Chondrocyte (in vitro differentiated cells): ENCODE measurements at regions not wholly inside any gene's neighbourhood (a gene's known extent, or its start where the extent isn't known, plus 50 kb on each side); places are given as distances from the start of the nearest gene placed in this dataset.

Source experiments
- DNase-seq: peaks from one replicate; pipeline ENCODE4 v3.0.0; 2021; ENCODE audit warnings: mixed read lengths, low spot score
- H3K27ac Mint-ChIP-seq: one replicate; pipeline ENCODE4 v1.8.0; 2021; ENCODE audit warnings: mild to moderate bottlenecking, moderate library complexity, mixed read lengths; ENCODE audit not compliant: unreplicated experiment
- H3K27me3 Mint-ChIP-seq: 2 replicates; pipeline ENCODE4 v1.8.0; 2021; ENCODE audit warnings: low read depth, mixed read lengths
- H3K36me3 Mint-ChIP-seq: 2 replicates; pipeline ENCODE4 v1.8.0; 2021; ENCODE audit warnings: low read depth, mixed read lengths
- H3K4me1 Mint-ChIP-seq: 2 replicates; pipeline ENCODE4 v1.8.0; 2021; ENCODE audit warnings: low read depth, mild to moderate bottlenecking, mixed read lengths
- H3K4me3 Mint-ChIP-seq: one replicate; pipeline ENCODE4 v1.8.0; 2021; ENCODE audit warnings: mild to moderate bottlenecking, moderate library complexity, mixed read lengths; ENCODE audit not compliant: unreplicated experiment
- H3K9me3 Mint-ChIP-seq: 2 replicates; pipeline ENCODE4 v1.8.0; 2021; ENCODE audit warnings: low read depth, mixed read lengths
- TF ChIP-seq, protein P1 (sequence below): fragments of 200-600 bp; sonication (generic); IDR thresholded peaks from 2 replicates; pipeline ENCODE4 v1.5.0; 2021; ENCODE audit warnings: antibody characterized with exemption, mild to moderate bottlenecking, moderate library complexity

GRCh38 chr3:193884652-193885051 is 251.3 kb upstream of the HES1 start:
- TF ChIP-seq, protein P1, sequence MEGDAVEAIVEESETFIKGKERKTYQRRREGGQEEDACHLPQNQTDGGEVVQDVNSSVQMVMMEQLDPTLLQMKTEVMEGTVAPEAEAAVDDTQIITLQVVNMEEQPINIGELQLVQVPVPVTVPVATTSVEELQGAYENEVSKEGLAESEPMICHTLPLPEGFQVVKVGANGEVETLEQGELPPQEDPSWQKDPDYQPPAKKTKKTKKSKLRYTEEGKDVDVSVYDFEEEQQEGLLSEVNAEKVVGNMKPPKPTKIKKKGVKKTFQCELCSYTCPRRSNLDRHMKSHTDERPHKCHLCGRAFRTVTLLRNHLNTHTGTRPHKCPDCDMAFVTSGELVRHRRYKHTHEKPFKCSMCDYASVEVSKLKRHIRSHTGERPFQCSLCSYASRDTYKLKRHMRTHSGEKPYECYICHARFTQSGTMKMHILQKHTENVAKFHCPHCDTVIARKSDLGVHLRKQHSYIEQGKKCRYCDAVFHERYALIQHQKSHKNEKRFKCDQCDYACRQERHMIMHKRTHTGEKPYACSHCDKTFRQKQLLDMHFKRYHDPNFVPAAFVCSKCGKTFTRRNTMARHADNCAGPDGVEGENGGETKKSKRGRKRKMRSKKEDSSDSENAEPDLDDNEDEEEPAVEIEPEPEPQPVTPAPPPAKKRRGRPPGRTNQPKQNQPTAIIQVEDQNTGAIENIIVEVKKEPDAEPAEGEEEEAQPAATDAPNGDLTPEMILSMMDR = no peak
- no peak overlapping the region for H3K27ac Mint-ChIP-seq
- DNase-seq = no peak
- no peak overlapping the region for H3K4me3 Mint-ChIP-seq
- no peaks in the 10 kb centered on the region for H3K4me1 Mint-ChIP-seq
- H3K27me3 Mint-ChIP-seq = peaks cover 59% of the 10 kb centered on the region
- peaks cover 2% of the 10 kb centered on the region for H3K36me3 Mint-ChIP-seq
- H3K9me3 Mint-ChIP-seq = peaks cover 5% of the 10 kb centered on the region

DNA sequence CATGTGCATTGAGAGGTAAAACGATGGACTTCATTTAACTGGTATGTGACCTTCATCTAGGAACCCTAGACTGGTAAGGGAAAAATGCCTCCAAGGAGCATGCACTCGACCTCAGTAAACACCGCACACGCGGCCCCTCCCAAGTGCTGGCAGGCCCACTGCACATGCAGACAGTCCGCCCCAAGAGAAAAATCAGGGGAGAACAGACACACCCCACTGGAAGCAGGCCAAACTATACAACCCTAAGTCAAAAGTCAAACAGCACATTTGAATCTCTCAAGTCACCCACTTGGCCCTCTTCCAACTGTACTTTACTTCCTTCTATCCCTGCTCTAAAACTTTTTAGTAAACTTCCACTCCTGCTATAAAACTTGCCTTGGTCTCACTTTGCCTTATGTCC is 250.1 kb upstream of the HES1 start:
- H3K4me3 Mint-ChIP-seq = no peak overlapping the region
- no peaks in the 10 kb centered on the region for H3K4me1 Mint-ChIP-seq
- peaks cover 5% of the 10 kb centered on the region for H3K9me3 Mint-ChIP-seq
- no peak overlapping the region for H3K27ac Mint-ChIP-seq
- peaks cover 2% of the 10 kb centered on the region for H3K36me3 Mint-ChIP-seq
- peaks cover 55% of the 10 kb centered on the region for H3K27me3 Mint-ChIP-seq
- DNase-seq = no peak
- TF ChIP-seq, protein P1 = no peak

DNA sequence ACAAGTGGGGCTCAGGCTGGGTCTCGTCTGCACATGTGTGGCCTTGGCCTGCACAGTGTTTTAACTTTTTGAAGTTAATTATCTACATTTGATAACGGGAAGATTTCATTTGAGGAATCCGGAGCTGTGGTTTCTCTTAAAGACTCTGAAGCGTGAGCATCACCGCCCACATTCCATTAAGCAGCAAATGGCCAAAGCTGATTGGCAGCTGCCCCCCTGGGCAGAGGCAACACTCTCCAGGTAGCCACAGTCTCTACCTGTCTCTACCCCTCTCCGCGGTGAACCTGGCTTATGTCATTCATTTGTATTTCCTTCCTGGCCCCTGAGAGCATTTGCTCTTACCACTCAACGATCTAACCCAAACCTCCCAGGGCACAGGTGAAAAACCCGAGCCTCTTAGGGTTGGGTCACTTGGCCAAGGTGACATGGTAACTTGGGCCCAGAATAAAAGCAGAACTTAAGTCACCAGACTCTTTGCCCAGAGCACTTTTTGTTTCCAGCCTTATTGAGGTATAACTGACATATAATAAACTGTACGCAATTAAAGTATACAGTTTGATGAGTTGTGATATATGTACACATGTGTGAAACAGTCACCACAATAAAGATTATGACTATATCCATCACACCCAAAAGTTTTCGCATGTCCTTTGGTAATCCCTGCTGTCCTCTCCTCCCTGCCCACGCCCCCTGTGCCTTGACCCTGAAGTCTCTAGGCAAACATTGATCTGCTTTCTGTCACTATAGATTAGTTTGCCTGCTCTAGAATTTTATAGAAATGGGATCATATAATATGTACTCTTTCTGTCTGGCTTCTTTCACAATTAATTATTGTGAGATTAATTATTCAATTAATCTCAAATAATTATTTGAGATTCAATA is 245.7 kb upstream of the HES1 start:
- peaks cover 40% of the 10 kb centered on the region for H3K27me3 Mint-ChIP-seq
- H3K36me3 Mint-ChIP-seq = peaks cover 2% of the 10 kb centered on the region
- TF ChIP-seq, protein P1 = no peak
- no peak for DNase-seq
- peaks cover 4% of the 10 kb centered on the region for H3K4me1 Mint-ChIP-seq
- H3K27ac Mint-ChIP-seq = no peak overlapping the region
- H3K9me3 Mint-ChIP-seq = peaks cover 5% of the 10 kb centered on the region
- H3K4me3 Mint-ChIP-seq = no peak overlapping the region

- no peak overlapping the region for H3K4me3 Mint-ChIP-seq
- H3K27ac Mint-ChIP-seq = no peak overlapping the region
- H3K27me3 Mint-ChIP-seq = peaks cover 56% of the 10 kb centered on the region
- DNase-seq = no peak
- H3K36me3 Mint-ChIP-seq = no peaks in the 10 kb centered on the region
- no peaks in the 10 kb centered on the region for H3K9me3 Mint-ChIP-seq
- TF ChIP-seq, protein P1 = no peak
- H3K4me1 Mint-ChIP-seq = peaks cover 8% of the 10 kb centered on the region
Observed at GRCh38 chr3:193894121-193894863, 241.7 kb upstream of the HES1 start.

GRCh38 chr3:193895409-193895808 is 240.5 kb upstream of the HES1 start:
- DNase-seq = no peak

More at GRCh38 chr3:193895409-193895808, 240.5 kb upstream of the HES1 start:
- Mint-ChIP-seq H3K27me3 (peaks cover 55% of the 10 kb centered on the region), H3K9me3 (no peaks in the 10 kb centered on the region), H3K27ac (no peak overlapping the region), H3K4me3 (no peak overlapping the region), H3K4me1 (peaks cover 8% of the 10 kb centered on the region), H3K36me3 (no peaks in the 10 kb centered on the region)
- TF ChIP-seq, protein P1 = no peak
